Activated T-cell treated with anti-CD3 and anti-CD28 coated beads, Interleukin-2, amount 50 U/mL, for 72 hours (primary cell): ENCODE measurements at regions not wholly inside any gene's neighbourhood (a gene's known extent, or its start where the extent isn't known, plus 50 kb on each side); places are given as distances from the start of the nearest gene placed in this dataset.

Experiments
- ATAC-seq, 2 donors: fragments of 150-1000 bp; cut with Tn5 transposase; replicated peaks in 1 of 2; 2 replicates each; pipeline ENCODE4 v1.10.0; 2021; ENCODE audit warnings: moderate library complexity in 2 of 2, mild to moderate bottlenecking in 1 of 2
- DNase-seq, 2 donors: peaks; one replicate each; pipeline ENCODE4 v3.0.0; 2021 to 2022; ENCODE audit warnings: mixed read lengths in 1 of 2
- H3K27ac Mint-ChIP-seq: one replicate; pipeline ENCODE4 v1.8.0; 2022; ENCODE audit warnings: mild to moderate bottlenecking, moderate library complexity, mixed read lengths
- H3K27me3 Mint-ChIP-seq: one replicate; pipeline ENCODE4 v1.8.0; 2022; ENCODE audit warnings: low read depth, mixed read lengths
- H3K36me3 Mint-ChIP-seq, 2 donors: one replicate each; pipeline ENCODE4 v1.8.0; 2022; ENCODE audit warnings: mixed read lengths in 2 of 2, mild to moderate bottlenecking in 1 of 2; ENCODE audit not compliant: insufficient read depth in 2 of 2
- H3K4me1 Mint-ChIP-seq: one replicate; pipeline ENCODE4 v1.8.0; 2022; ENCODE audit warnings: low read depth, mixed read lengths
- H3K4me3 Mint-ChIP-seq, 2 donors: one replicate each; pipeline ENCODE4 v1.8.0; 2022; ENCODE audit warnings: mild to moderate bottlenecking in 2 of 2, mixed read lengths in 2 of 2, moderate library complexity in 2 of 2
- H3K9me3 Mint-ChIP-seq, 2 donors: one replicate each; pipeline ENCODE4 v1.8.0; 2022; ENCODE audit warnings: mixed read lengths in 2 of 2

DNA sequence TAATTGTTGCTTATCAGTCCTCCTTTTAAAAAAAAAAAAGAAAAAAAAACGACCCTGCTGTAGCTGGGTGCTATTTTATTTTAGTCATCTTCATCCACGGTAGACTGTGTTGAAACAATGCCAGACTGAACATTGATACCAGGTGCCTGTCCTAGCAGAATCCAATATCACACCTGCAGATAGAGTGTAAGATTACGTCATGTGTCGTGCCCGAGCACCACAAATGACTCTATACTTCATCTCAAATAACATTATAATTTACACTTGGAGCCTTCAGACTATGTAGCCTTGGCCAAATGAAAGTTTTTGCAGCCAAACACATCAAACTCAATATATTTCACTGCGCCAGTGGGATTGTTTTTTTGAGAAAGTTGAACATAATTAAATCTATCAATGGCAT, 410.6 kb downstream of the FGF9 start:
- H3K27ac Mint-ChIP-seq: no peak overlapping the region
- peaks cover 3 to 6% of the 10 kb centered on the region in 2 donors for H3K36me3 Mint-ChIP-seq
- DNase-seq: no peak
- peaks cover 2 to 3% of the 10 kb centered on the region in 2 donors for H3K9me3 Mint-ChIP-seq
- H3K4me3 Mint-ChIP-seq: no peak overlapping the region
- H3K27me3 Mint-ChIP-seq: no peaks in the 10 kb centered on the region
- peaks cover 43% of the 10 kb centered on the region for H3K4me1 Mint-ChIP-seq
- ATAC-seq: no peak

DNA sequence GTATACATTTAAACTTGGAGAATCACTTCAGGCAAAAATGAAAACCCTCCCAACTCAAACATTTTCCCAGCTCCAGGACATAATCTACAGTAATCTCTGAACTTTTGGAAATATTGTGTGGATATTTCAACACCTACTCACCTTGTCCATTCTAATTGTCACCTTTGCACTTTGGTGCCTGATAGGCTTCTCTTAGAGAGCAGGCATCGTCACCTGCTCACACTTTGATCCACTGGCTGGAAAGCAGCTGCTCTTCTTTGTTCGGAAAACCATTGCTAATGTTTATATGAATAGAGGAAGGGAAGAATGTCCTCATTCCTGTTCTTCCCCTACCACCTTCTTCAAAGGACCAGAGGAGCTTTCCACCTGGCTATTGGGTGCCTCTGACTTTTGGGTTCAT, 411.2 kb downstream of the FGF9 start:
- peaks cover 2 to 3% of the 10 kb centered on the region in 2 donors for H3K9me3 Mint-ChIP-seq
- no peak overlapping the region for H3K4me3 Mint-ChIP-seq
- DNase-seq: no peak
- H3K27ac Mint-ChIP-seq: no peak overlapping the region
- ATAC-seq: no peak
- no peaks in the 10 kb centered on the region for H3K27me3 Mint-ChIP-seq
- H3K36me3 Mint-ChIP-seq: peaks cover 3 to 6% of the 10 kb centered on the region in 2 donors
- peaks cover 37% of the 10 kb centered on the region for H3K4me1 Mint-ChIP-seq

DNA sequence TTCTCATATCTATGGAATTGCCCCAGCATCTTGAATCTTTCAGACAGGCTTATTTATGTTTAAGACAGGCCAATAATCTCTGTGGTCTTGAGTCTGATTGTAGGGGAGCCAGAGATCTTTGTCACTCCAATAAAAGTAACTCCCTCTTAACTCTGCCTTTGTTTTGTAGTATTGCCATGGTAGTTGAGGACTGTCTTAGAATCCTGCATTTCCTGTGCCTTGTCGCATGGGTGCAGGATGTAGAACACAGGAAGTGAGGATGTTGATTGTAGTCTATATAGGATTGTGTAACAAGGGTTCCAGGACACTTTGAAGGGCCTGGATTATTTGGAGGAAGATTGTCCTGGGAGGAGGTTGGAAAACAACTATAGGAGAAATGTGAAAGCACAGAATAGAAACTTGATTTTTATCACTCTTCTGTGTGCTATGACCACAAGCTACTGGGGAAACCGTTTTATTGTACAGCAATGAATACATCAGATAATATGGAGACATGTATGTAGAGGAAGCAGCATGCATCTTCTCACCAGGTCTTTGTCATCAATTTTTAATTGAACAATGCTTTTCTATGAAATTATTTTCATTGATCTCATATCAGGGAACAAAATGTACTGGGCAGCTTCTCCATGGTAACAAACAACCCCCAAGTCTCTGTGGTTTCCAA, 411.7 kb downstream of the FGF9 start:
- Mint-ChIP-seq H3K4me3 (no peak overlapping the region), H3K36me3 (peaks cover 3 to 6% of the 10 kb centered on the region in 2 donors), H3K4me1 (peaks cover 34% of the 10 kb centered on the region), H3K9me3 (peaks cover 2 to 3% of the 10 kb centered on the region in 2 donors), H3K27ac (no peak overlapping the region), H3K27me3 (no peaks in the 10 kb centered on the region)
- ATAC-seq (peak in 1 of 2 donors; percentile 47), DNase-seq (no peak)

DNA sequence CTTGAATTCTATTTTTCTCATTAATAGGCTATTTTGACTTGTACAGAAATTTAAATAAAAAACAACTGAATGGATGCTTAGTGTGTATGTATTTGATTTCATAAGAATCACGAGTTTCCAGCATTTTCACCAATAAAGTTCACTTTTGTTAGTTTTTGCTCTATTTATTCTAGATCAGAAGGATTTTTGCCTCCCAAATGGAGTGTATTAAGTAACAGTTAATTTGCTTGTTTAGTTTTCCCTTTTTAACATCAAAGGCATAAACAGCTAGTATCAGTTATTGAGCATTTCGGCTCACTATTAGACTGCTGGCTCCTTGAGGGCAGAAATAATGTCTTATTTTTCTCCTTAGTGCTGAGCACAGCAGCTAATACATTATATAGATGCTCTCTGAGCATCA, 414.1 kb downstream of the FGF9 start:
- Mint-ChIP-seq H3K27me3 (no peaks in the 10 kb centered on the region), H3K27ac (no peak overlapping the region), H3K36me3 (peaks cover 0 to 3% of the 10 kb centered on the region in 2 donors), H3K4me3 (no peak overlapping the region), H3K4me1 (peaks cover 31% of the 10 kb centered on the region), H3K9me3 (peaks cover 0 to 4% of the 10 kb centered on the region in 2 donors)
- ATAC-seq (no peak), DNase-seq (no peak)

DNA sequence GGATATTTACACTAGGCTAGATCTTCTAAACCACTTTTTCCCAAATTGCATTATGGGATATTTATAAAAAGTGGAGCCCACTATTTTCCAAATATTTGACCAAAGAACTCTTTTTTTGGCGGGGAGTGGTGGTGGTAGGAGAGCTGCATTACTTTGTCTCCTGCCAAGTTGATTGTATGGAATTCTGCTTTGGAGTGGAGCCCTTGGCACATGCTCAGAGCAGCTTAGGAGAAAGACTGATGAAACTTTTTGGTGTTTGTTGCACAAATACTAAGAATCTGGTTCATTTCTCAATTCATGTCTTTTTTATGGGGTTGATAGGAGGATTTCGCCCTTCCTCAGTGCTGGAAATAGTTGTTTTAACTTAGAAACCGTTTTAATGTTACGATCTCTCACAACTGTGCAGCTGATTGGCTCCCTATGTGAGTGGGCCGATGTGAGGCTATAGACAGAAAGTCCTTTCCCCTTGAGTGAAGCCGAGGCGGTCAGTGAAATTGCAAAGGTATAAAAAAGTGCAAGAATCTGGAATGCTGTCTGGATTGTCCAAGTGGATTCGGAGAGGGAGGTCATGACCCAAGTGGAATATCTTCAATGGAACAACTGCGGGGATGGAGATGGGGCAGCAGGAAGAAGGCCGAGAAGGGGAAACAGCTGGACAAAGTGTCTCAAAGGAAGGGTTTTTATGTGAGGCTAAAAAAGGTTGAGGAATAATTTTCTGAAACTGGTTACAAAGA, 415.9 kb downstream of the FGF9 start:
- no peak overlapping the region for H3K27ac Mint-ChIP-seq
- H3K27me3 Mint-ChIP-seq: no peaks in the 10 kb centered on the region
- peaks cover 0 to 4% of the 10 kb centered on the region in 2 donors for H3K9me3 Mint-ChIP-seq
- H3K4me1 Mint-ChIP-seq: peaks cover 31% of the 10 kb centered on the region
- no peak for ATAC-seq
- H3K4me3 Mint-ChIP-seq: no peak overlapping the region
- no peak for DNase-seq
- peaks cover 0 to 3% of the 10 kb centered on the region in 2 donors for H3K36me3 Mint-ChIP-seq

DNA sequence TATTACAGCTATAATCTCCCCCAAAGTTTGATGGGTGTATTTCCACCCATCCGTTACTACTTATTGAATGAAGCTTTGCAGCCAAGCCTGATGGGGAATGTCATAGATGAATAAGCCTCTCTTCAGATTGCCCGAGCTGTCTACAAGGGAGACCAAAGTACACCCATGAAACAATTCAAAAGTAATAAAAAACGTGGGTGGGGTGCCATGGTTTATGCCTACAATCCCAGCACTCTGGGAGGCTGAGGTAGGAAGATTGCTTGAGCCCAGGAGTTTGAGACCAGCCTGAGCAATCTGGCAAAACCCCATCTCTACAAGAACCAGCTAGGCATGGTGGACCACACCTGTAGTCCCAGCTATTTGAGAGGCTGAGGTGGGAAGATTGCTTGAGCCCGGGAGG, 419.2 kb downstream of the FGF9 start:
- Mint-ChIP-seq H3K9me3 (peaks cover 0 to 4% of the 10 kb centered on the region in 2 donors), H3K27me3 (no peaks in the 10 kb centered on the region), H3K27ac (no peak overlapping the region), H3K4me1 (peaks cover 12% of the 10 kb centered on the region), H3K4me3 (no peak overlapping the region), H3K36me3 (peaks cover 2 to 3% of the 10 kb centered on the region in 2 donors)
- ATAC-seq (no peak), DNase-seq (no peak)

DNA sequence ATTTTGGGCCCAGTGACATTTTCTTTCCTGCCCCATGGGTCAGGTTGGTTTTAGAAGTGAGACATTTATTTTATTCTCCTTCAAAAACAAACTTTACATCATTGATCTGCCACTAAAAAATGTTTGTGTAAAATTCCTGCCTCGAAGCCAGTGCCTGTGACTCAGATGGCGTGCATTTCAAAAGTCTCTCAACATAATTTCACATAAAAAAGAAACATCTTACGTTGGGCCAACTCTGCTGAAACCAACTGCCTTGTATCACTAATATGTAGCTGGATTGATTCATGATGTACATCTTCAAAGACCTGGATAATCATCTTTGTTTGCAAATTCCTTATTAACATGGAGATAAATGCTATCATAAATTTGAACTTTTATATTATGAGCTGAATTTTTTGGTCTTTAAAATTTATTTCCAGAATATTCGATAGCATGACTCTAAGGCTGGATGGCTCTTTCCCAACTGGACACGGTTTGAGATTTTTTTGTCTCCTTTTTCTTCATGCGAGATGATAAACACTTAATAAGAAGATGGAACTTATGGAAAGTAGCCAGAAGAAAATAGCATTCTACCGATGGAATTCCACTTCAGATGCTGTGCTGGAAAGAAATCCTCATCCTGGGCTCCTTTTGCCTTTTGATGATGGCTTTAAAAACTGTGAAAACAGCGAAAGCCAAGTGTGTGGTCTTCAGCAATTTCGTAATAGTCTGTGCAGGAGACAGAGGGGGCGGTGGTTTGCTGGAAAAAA, 420.5 kb downstream of the FGF9 start:
- ATAC-seq (no peak), DNase-seq (no peak)
- peaks cover 2 to 3% of the 10 kb centered on the region in 2 donors for H3K36me3 Mint-ChIP-seq
- no peak overlapping the region for H3K4me3 Mint-ChIP-seq
- peaks cover 12% of the 10 kb centered on the region for H3K4me1 Mint-ChIP-seq
- H3K27me3 Mint-ChIP-seq: no peaks in the 10 kb centered on the region
- peaks cover 0 to 4% of the 10 kb centered on the region in 2 donors for H3K9me3 Mint-ChIP-seq
- H3K27ac Mint-ChIP-seq: no peak overlapping the region

DNA sequence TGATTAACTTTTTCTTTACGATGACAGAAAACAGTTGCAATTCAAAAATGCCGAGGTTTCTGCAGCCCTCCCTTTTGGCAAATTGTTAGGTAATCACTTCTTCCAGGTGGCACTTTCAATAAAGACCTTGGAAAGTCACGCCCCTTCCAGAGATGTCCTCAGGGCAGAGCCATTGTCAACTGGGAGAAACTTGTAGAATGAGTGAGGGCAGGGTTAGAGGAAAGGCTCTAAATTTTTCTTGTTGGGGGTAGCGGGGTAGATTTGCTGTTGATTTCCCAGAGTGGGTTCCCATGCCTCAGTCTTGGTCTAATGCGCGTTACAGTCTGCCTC, 421.1 kb downstream of the FGF9 start:
- Mint-ChIP-seq H3K27ac (no peak overlapping the region), H3K4me3 (no peak overlapping the region), H3K4me1 (peaks cover 12% of the 10 kb centered on the region), H3K27me3 (no peaks in the 10 kb centered on the region), H3K9me3 (peaks cover 0 to 4% of the 10 kb centered on the region in 2 donors), H3K36me3 (peaks cover 2 to 3% of the 10 kb centered on the region in 2 donors)
- DNase-seq (no peak), ATAC-seq (no peak)

DNA sequence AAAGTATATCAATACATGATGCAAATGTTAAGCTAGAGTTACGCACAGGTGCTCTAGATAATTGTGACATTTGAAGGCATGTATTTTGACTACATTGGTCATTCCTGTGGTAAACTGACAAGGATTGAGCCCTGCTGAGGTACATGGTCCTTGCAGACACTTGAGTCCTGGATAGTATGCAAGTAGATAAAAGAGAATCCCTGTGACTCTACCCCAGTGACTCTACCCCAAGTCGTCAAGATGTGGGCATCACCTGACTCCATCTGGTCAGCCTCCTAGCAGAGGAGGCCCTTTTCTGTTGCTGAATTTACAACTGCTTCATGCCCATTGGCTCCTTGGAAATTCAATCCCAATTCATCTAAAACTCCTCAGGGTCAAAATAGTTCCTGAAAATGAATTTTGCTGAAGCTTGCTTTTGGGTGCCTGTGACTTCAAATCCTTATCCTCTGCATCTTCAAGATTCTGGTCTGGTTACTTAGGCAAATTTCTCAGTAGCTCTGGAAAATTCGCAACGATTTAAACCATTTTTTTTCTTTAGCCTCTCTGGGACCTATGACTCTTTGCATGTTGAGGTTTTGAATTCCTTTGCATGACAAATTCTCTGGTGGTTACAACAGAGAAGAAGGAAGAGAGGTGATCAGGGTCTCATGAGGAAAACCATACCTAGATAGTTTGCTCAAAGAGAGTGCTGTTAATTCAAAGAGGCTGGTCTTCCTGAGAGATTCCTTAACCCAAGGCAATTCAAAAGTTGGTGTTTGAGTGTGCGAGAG, 422.1 kb downstream of the FGF9 start:
- peaks cover 0 to 1% of the 10 kb centered on the region in 2 donors for H3K9me3 Mint-ChIP-seq
- peaks cover 7% of the 10 kb centered on the region for H3K4me1 Mint-ChIP-seq

DNA sequence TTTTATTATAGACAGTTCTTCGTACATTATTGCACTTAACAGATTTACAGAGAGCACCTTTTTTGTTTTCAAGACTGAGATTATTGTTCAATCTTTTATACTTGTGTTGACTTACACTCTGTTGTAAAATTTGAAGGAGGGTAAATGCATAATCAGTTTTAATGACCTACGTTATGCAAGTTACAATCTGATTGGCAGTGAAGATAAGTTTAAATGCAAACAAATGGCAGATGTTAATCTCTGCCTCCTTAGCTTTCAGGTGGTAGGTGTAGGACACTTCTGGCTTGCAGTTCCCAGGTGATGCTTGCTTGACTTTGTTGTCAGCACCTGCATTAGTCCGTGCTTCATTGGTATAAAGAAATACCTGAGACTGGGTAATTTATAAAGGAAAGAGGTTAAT, 424.9 kb downstream of the FGF9 start:
- Mint-ChIP-seq H3K4me3 (no peak overlapping the region), H3K4me1 (peaks cover 7% of the 10 kb centered on the region), H3K36me3 (peaks cover 2 to 3% of the 10 kb centered on the region in 2 donors), H3K27ac (no peak overlapping the region), H3K9me3 (peaks cover 0 to 4% of the 10 kb centered on the region in 2 donors), H3K27me3 (no peaks in the 10 kb centered on the region)
- DNase-seq (no peak), ATAC-seq (no peak)

More for the DNA sequence above, 422.1 kb downstream of the FGF9 start:
- no peak overlapping the region for H3K27ac Mint-ChIP-seq
- ATAC-seq (no peak), DNase-seq (no peak)
- no peak overlapping the region for H3K4me3 Mint-ChIP-seq
- no peaks in the 10 kb centered on the region for H3K27me3 Mint-ChIP-seq
- H3K36me3 Mint-ChIP-seq: peaks cover under 1 to 2% of the 10 kb centered on the region in 2 donors

DNA sequence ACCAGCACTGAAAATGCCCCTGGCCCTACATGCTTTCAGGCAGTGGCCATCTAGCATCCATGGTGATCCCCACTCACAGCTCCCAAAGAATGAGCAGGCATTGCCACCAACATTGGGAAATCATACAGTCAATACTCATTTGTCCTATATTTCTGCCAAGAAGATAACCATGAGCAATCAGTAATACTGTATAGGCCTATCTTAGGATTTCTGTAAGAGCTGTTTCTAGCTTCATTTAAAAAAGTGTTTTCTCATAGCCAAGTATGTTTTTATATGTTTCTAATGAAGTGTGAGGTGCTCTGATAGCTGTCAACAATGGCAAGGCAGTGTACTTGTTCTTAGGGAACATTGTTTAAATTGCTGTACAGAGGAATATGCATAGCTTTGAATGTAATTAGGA, 428.7 kb downstream of the FGF9 start:
- no peak for ATAC-seq
- peaks cover 1 to 4% of the 10 kb centered on the region in 2 donors for H3K36me3 Mint-ChIP-seq
- peaks cover 19% of the 10 kb centered on the region for H3K4me1 Mint-ChIP-seq
- no peaks in the 10 kb centered on the region for H3K27me3 Mint-ChIP-seq
- no peak overlapping the region for H3K27ac Mint-ChIP-seq
- peaks cover 0 to 4% of the 10 kb centered on the region in 2 donors for H3K9me3 Mint-ChIP-seq
- DNase-seq: no peak
- no peak overlapping the region for H3K4me3 Mint-ChIP-seq

DNA sequence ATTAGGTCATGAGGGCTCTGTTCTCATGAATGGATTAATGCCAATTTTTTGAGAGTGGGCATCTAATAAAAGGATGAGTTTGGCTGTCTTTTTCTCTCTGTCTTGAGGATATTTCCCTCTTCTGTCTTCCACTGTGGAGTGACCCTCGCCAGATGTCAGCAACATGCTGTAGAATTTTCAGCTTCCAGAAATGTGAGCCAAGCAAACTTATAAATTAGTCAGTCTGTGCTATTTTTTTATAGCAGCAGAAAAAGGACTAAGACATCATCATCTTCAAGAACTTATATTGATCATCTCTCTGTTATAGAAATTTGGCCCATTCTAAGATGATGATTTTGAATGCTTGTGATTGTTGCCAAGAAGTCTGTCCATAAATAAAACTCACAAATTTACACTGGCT, 431.4 kb downstream of the FGF9 start:
- no peak overlapping the region for H3K27ac Mint-ChIP-seq
- DNase-seq (no peak), ATAC-seq (no peak)
- peaks cover 2 to 6% of the 10 kb centered on the region in 2 donors for H3K9me3 Mint-ChIP-seq
- H3K27me3 Mint-ChIP-seq: no peaks in the 10 kb centered on the region
- peaks cover 2 to 6% of the 10 kb centered on the region in 2 donors for H3K36me3 Mint-ChIP-seq
- H3K4me3 Mint-ChIP-seq: no peak overlapping the region
- H3K4me1 Mint-ChIP-seq: peaks cover 40% of the 10 kb centered on the region
